ENCODE measurements at regions not wholly inside any gene's neighbourhood (a gene's known extent, or its start where the extent isn't known, plus 50 kb on each side); places are given as distances from the start of the nearest gene placed in this dataset.

DNA sequence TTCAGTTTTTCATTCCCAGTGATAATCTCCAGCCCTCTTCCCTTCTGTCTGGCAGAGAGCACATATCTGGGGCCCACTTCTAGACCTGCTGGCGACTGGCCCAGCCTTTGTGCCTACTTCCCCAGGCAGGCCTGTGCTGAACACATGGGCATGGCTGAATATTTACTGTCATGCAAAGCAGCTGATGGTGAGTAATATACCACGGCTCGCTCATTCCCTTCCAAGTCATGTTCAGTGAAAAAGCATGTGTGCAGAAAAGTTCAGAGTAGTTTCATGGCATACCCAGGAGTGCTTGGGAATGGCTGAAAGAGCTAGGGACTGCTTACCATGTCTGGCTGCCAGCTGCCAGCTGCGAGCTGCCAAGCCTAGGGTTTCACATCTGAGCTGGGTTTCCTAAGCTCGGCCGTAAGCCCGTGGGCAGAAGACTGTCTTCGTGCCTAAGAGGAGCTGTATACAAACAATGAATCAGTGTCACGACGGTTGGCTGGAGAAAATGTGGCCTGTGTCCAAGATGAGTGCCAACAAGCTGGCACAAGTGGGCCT is 179.9 kb upstream of the PELI2 start:
- WGBS, 2 donors: 37 to 40% methylated on average over 10 of the region's 10 CpGs
- no peak overlapping the region for H3K4me3 ChIP-seq (ENCODE audit: low read depth, poor library complexity, severe bottlenecking)
- intact Hi-C loops (cut with DNase I; ENCODE audit: low total_unique reads): no loop called here
- TF ChIP-seq POLR2A (IDR thresholded peaks at IDR 0.05): no peak
- TF ChIP-seq, protein P1, sequence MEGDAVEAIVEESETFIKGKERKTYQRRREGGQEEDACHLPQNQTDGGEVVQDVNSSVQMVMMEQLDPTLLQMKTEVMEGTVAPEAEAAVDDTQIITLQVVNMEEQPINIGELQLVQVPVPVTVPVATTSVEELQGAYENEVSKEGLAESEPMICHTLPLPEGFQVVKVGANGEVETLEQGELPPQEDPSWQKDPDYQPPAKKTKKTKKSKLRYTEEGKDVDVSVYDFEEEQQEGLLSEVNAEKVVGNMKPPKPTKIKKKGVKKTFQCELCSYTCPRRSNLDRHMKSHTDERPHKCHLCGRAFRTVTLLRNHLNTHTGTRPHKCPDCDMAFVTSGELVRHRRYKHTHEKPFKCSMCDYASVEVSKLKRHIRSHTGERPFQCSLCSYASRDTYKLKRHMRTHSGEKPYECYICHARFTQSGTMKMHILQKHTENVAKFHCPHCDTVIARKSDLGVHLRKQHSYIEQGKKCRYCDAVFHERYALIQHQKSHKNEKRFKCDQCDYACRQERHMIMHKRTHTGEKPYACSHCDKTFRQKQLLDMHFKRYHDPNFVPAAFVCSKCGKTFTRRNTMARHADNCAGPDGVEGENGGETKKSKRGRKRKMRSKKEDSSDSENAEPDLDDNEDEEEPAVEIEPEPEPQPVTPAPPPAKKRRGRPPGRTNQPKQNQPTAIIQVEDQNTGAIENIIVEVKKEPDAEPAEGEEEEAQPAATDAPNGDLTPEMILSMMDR (IDR thresholded peaks at IDR 0.05): no peak
- DNase-seq (ENCODE audit: low spot score in 2 of 2): peak in 1 of 2 donors; percentile 30

DNA sequence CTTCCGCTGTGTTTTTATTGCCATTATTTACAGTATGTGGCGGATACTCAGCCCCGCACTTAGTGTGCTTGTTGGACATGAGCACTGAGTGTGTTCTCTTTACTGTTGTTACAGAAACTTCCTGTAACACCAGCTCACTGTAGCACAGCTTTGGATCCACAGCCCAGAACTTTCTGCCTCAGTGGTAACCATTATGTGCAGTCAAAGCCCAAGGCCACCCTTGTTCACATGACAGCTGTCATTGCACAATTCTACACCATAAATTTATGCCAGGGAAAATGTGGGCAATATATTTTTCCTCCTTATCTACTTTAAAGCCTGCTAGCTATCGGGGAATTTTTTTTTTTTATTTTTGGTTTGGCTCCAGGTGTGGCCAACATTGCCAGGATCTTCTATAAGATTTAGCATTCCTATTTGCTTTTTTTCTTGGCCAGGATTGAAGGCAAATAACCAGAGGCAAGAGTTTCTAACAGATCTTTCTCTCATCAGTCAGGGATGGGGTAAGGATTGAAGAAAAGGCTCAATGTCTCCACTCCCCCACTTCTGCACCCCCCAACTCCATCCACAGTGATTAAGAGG is 176.0 kb upstream of the PELI2 start:
- H3K4me3 ChIP-seq (ENCODE audit: low read depth, poor library complexity, severe bottlenecking): no peak overlapping the region
- TF ChIP-seq, protein P1 (IDR thresholded peaks at IDR 0.05): no peak
- no peak for TF ChIP-seq POLR2A (IDR thresholded peaks at IDR 0.05)
- intact Hi-C loops (cut with DNase I; ENCODE audit: low total_unique reads): no loop called here
- no peak for DNase-seq (ENCODE audit: low spot score in 2 of 2)
- 66 to 69% methylated on average over 4 of the region's 4 CpGs for WGBS, 2 donors

DNA sequence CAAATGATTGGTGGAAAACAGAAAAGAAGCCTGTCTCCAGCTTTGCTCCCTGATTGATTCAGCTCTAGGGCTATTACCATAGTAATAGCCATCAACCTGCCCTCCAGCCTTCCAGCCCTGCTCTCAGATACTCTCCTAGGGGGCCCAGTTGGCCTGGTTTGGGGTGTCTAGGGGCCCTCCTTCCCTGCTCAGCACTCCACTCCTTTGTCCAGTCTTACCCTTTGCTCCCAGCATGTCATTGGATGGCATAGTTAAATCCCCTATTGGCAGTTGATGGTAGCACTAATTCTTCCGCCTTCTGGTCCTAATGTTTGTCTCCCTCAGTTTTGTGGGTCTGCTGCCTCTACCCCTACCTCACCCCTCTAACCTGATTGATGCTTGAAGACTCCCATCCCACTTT is 175.4 kb upstream of the PELI2 start:
- intact Hi-C loops (cut with DNase I; ENCODE audit: low total_unique reads): no loop called here
- WGBS, 2 donors: 96 to 100% methylated on average over 1 of the region's 1 CpG
- no peak for DNase-seq (ENCODE audit: low spot score in 2 of 2)
- H3K4me3 ChIP-seq (ENCODE audit: low read depth, poor library complexity, severe bottlenecking): no peak overlapping the region
- TF ChIP-seq, protein P1 (IDR thresholded peaks at IDR 0.05): no peak
- TF ChIP-seq POLR2A (IDR thresholded peaks at IDR 0.05): no peak

DNA sequence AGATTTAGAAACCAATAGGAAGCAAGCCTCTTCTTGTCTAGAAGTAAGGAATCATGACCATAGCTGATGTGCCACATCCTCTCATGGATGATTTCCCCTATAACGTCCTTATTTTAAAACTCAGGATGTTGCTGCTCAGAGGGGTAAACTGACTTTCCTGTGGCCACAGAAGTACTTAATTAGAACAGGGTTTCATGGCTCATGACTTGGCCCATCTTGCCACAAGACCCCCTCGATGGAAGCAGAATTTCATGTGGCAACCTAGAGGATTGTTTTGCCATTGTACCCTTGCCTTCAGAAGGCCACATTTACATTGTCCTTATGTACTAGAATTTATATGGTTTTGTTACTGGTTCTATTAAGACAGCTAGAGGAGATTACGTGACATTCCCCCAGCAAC is 173.5 kb upstream of the PELI2 start:
- TF ChIP-seq POLR2A (IDR thresholded peaks at IDR 0.05): no peak
- TF ChIP-seq, protein P1 (IDR thresholded peaks at IDR 0.05): no peak
- intact Hi-C loops (cut with DNase I; ENCODE audit: low total_unique reads): no loop called here
- no peak overlapping the region for H3K4me3 ChIP-seq (ENCODE audit: low read depth, poor library complexity, severe bottlenecking)
- DNase-seq (ENCODE audit: low spot score in 2 of 2): no peak
- WGBS, 2 donors: 77 to 87% methylated on average over 3 of the region's 3 CpGs

DNA sequence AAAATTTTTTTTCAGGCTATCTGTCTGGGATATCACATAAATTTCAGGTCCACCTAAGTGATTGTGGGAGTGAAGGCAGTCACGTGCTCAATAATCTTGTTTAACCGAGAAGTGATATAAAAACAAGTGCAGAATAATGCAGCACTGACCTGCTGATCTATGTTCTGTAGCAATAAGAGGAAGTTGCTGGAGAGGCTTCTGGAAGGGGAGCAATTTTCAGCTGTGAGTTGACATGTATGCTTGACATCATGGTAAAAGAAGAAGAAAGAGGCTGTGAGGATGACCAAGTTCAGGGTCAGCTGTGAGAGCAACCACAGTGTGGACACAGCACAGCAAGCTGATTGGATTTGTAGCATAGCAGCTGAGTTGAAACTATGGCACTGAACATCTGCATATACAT is 172.0 kb upstream of the PELI2 start:
- 91 to 92% methylated on average over 2 of the region's 2 CpGs for WGBS, 2 donors
- no peak for TF ChIP-seq POLR2A (IDR thresholded peaks at IDR 0.05)
- TF ChIP-seq, protein P1 (IDR thresholded peaks at IDR 0.05): no peak
- intact Hi-C loops (cut with DNase I; ENCODE audit: low total_unique reads): no loop called here
- DNase-seq (ENCODE audit: low spot score in 2 of 2): no peak
- H3K4me3 ChIP-seq (ENCODE audit: low read depth, poor library complexity, severe bottlenecking): no peak overlapping the region

DNA sequence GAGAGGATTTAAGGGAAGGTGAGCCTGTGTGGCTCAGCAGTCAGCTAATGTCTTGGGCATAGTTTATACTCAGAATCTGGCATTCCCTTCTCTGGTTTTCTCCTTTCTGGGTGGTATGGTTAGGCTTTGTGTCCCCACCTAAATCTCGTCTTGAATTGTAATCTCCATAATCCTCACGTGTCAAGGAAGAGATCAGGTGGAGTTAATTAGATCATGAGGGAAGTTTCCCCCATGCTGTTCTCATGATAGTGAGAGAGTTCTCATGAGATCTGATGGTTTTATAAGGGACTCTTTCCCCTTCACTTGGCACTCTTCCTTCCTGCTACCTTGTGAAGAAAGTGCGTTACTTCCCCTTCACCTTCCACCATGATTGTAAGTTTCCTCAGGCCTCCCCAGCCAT is 169.8 kb upstream of the PELI2 start:
- no peak for DNase-seq (ENCODE audit: low spot score in 2 of 2)
- no peak overlapping the region for H3K4me3 ChIP-seq (ENCODE audit: low read depth, poor library complexity, severe bottlenecking)
- WGBS, 2 donors: 65 to 77% methylated on average over 3 of the region's 3 CpGs
- intact Hi-C loops (cut with DNase I; ENCODE audit: low total_unique reads): no loop called here
- TF ChIP-seq, protein P1 (IDR thresholded peaks at IDR 0.05): no peak
- no peak for TF ChIP-seq POLR2A (IDR thresholded peaks at IDR 0.05)
